Body of pancreas (tissue), 4 donors: ENCODE measurements at regions not wholly inside any gene's neighbourhood (a gene's known extent, or its start where the extent isn't known, plus 50 kb on each side); places are given as distances from the start of the nearest gene placed in this dataset.

ENCODE experiments used
- POLR2A ChIP-seq, 3 donors: fragments of 450-650 bp; IDR thresholded peaks; one replicate each; pipeline ENCODE4 v1.6.1; 2016; ENCODE audit warnings: antibody characterized with exemption in 3 of 3, mild to moderate bottlenecking in 2 of 3
- TF ChIP-seq, protein P1 (sequence below), 7 experiments: fragments of 450-650 bp in 4 of 7; fragments of 200-600 bp in 3 of 7; sonication (generic) in 3 of 7; IDR thresholded peaks; one replicate each; pipeline ENCODE4 v1.5.1; 2016 to 2019; ENCODE audit warnings: antibody characterized with exemption in 7 of 7

- TF ChIP-seq, protein P1, sequence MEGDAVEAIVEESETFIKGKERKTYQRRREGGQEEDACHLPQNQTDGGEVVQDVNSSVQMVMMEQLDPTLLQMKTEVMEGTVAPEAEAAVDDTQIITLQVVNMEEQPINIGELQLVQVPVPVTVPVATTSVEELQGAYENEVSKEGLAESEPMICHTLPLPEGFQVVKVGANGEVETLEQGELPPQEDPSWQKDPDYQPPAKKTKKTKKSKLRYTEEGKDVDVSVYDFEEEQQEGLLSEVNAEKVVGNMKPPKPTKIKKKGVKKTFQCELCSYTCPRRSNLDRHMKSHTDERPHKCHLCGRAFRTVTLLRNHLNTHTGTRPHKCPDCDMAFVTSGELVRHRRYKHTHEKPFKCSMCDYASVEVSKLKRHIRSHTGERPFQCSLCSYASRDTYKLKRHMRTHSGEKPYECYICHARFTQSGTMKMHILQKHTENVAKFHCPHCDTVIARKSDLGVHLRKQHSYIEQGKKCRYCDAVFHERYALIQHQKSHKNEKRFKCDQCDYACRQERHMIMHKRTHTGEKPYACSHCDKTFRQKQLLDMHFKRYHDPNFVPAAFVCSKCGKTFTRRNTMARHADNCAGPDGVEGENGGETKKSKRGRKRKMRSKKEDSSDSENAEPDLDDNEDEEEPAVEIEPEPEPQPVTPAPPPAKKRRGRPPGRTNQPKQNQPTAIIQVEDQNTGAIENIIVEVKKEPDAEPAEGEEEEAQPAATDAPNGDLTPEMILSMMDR (IDR thresholded peaks at IDR 0.05): no peak
- no peak for TF ChIP-seq POLR2A (IDR thresholded peaks at IDR 0.05)
These were observed 154.2 kb upstream of the RUNX1 start for GRCh38 chr21:35203093-35203977.
